NB4 (cell line): ENCODE measurements at regions not wholly inside any gene's neighbourhood (a gene's known extent, or its start where the extent isn't known, plus 50 kb on each side); places are given as distances from the start of the nearest gene placed in this dataset.

Experiments
- MYC ChIP-seq: IDR thresholded peaks from 2 replicates; pipeline ENCODE4 v1.6.1; 2011; ENCODE audit warnings: low read depth, low read length
- POLR2A ChIP-seq: IDR thresholded peaks from 2 replicates; pipeline ENCODE4 v1.6.1; 2011; ENCODE audit warnings: mild to moderate bottlenecking; ENCODE audit not compliant: insufficient read length; ENCODE audit errors: extremely low read depth
- TF ChIP-seq, protein P1 (sequence below): IDR thresholded peaks from one replicate; pipeline ENCODE4 v1.5.1; 2012; ENCODE audit warnings: low read depth, low read length
- TF ChIP-seq, protein P2 (sequence below): IDR thresholded peaks from 2 replicates; pipeline ENCODE4 v1.6.1; 2011; ENCODE audit warnings: low read depth, low read length

DNA sequence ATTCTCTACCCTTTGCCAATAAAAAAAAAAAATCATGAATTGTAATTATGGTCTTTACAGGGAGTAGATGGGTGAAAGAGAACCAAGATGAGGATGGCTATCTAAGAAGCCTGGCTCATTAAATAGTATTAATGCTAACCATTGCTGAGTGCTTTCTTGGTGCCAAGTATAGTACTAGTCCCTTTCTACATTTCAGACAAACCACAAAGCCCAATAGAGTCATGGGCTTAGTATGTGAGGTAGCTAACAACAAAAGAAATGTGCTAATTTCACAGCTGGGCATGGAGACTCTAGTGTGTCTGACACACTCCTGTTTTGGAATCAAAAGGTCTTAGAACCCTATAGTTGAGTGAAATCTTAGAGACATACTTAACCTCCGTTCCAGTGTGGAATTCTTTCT, 84.5 kb upstream of the ESRRG start:
- TF ChIP-seq, protein P1, sequence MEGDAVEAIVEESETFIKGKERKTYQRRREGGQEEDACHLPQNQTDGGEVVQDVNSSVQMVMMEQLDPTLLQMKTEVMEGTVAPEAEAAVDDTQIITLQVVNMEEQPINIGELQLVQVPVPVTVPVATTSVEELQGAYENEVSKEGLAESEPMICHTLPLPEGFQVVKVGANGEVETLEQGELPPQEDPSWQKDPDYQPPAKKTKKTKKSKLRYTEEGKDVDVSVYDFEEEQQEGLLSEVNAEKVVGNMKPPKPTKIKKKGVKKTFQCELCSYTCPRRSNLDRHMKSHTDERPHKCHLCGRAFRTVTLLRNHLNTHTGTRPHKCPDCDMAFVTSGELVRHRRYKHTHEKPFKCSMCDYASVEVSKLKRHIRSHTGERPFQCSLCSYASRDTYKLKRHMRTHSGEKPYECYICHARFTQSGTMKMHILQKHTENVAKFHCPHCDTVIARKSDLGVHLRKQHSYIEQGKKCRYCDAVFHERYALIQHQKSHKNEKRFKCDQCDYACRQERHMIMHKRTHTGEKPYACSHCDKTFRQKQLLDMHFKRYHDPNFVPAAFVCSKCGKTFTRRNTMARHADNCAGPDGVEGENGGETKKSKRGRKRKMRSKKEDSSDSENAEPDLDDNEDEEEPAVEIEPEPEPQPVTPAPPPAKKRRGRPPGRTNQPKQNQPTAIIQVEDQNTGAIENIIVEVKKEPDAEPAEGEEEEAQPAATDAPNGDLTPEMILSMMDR, result no peak
- no peak for TF ChIP-seq POLR2A
- TF ChIP-seq MYC, result no peak
- TF ChIP-seq, protein P2, sequence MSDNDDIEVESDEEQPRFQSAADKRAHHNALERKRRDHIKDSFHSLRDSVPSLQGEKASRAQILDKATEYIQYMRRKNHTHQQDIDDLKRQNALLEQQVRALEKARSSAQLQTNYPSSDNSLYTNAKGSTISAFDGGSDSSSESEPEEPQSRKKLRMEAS, result no peak
